ENCODE measurements at regions not wholly inside any gene's neighbourhood (a gene's known extent, or its start where the extent isn't known, plus 50 kb on each side); places are given as distances from the start of the nearest gene placed in this dataset.

DNA sequence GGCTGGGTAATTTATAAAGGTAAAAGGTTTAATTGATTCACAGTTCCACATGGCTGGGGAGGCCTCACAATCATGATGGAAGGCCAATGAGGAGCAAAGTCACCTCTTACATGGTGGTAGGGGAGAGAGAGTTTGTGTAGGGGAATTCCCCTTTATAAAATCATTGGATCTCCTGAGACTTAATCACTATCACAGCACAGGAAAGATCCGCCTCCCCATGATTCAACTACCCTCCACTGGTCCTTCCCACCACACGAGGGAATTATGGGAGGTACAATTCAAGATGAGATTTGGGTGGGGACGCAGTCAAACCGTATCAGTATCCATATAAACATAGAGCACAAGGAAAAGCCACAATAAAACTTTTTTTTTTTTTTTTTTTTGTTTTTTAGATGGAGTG, 172.6 kb upstream of the PIEZO2 start:
- intact Hi-C loops (cut with DNase I) = no loop called here
- TF ChIP-seq, protein P1, sequence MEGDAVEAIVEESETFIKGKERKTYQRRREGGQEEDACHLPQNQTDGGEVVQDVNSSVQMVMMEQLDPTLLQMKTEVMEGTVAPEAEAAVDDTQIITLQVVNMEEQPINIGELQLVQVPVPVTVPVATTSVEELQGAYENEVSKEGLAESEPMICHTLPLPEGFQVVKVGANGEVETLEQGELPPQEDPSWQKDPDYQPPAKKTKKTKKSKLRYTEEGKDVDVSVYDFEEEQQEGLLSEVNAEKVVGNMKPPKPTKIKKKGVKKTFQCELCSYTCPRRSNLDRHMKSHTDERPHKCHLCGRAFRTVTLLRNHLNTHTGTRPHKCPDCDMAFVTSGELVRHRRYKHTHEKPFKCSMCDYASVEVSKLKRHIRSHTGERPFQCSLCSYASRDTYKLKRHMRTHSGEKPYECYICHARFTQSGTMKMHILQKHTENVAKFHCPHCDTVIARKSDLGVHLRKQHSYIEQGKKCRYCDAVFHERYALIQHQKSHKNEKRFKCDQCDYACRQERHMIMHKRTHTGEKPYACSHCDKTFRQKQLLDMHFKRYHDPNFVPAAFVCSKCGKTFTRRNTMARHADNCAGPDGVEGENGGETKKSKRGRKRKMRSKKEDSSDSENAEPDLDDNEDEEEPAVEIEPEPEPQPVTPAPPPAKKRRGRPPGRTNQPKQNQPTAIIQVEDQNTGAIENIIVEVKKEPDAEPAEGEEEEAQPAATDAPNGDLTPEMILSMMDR (IDR thresholded peaks at IDR 0.05) = no peak
- no peak overlapping the region for H3K27ac ChIP-seq
- no peak for ATAC-seq
- no peak overlapping the region for H3K4me3 ChIP-seq
- no peaks in the 10 kb centered on the region for H3K9me3 ChIP-seq
- WGBS, 2 donors = 62 to 77% methylated on average over 4 of the region's 4 CpGs
- peaks cover 0 to 4% (median 0%) of the 10 kb centered on the region in 9 donors for H3K4me1 ChIP-seq
- no peak for DNase-seq
- no peaks in the 10 kb centered on the region for H3K36me3 ChIP-seq
- H3K27me3 ChIP-seq = no peaks in the 10 kb centered on the region

DNA sequence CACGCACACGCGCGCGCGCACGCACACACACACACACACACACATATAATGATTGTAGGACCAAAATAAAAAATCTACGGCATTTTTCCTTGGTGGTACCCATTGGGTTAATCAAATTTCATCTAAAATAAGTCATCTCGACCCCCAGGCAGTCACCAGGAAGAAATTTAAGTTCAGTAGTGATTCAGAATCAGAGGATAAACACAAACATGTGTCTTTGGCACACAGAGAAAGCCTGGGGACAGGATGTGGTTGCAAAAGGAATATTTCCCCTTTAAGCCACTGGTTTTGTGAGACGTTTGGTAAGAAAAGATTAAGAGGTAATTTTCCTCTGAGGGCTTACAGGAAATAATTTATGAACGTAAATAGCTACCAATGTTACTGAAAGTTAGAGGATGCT, 171.6 kb upstream of the PIEZO2 start:
- Histone ChIP-seq H3K4me1 (peaks cover 0 to 4% (median 0%) of the 10 kb centered on the region in 9 donors), H3K4me3 (no peak overlapping the region), H3K27ac (no peak overlapping the region), H3K27me3 (no peaks in the 10 kb centered on the region), H3K36me3 (no peaks in the 10 kb centered on the region), H3K9me3 (no peaks in the 10 kb centered on the region)
- DNase-seq (no peak), ATAC-seq (no peak)
- intact Hi-C loops (cut with DNase I) = no loop called here
- TF ChIP-seq, protein P1 (IDR thresholded peaks at IDR 0.05) = no peak
- WGBS, 2 donors = 64 to 72% methylated on average over 11 of the region's 11 CpGs

DNA sequence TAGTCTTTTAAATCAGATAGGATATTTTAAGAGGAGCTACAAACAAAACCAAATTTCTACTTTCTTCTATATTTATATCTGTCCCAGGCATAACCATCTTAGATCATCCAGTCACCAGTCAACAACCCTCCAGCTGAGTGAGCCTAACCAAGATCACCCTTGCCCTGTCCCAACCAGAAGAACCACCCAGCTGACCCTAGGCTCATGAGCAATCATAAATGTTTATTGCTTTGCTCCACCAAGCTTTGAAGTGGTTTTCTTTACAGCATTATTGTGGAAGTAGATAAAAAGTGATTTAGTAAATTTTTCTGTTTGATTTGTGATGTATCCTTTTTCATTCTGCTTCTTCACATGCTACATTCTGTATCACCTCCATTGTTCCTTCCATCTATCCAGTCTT, 167.2 kb upstream of the PIEZO2 start:
- no peak for ATAC-seq
- Histone ChIP-seq H3K4me3 (no peak overlapping the region), H3K27ac (no peak overlapping the region), H3K9me3 (no peaks in the 10 kb centered on the region), H3K27me3 (no peaks in the 10 kb centered on the region), H3K4me1 (peaks cover 0 to 4% (median 0%) of the 10 kb centered on the region in 9 donors), H3K36me3 (no peaks in the 10 kb centered on the region)
- intact Hi-C loops (cut with DNase I) = loop anchor here in 5 of 10 donors (10.0 kb wide), 3 partner anchors 68 to 238 kb away; no protein-coding TSS in a partner anchor
- DNase-seq = no peak
- TF ChIP-seq, protein P1 (IDR thresholded peaks at IDR 0.05) = no peak

DNA sequence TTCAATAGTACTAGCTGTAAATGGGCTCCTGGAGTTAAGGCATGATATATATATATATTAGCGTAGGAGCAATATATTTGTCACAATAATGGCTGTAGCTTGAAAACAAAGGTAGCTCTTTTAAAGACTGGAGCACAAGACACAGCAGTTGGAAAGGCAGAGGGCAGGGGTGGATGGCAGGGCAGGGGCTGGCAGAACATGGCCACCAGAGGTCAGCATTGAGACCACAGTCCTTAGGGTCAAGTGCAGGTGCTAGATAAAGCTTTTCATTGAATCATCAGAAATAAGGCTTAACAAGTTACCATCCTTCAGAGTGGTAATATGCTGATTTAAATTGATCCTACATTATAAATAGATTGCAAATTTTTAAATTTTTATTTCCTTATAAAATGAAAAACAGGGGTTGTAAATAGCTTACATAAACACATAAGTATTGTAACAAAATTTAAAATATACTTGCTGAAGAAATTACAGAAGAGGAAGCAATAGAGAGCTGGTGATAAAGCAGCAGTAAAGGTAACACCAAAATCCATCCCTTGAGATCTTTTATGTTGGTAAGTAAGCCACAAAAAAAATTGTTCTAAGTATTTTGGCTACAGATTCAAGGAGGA, 161.2 kb upstream of the PIEZO2 start:
- Histone ChIP-seq H3K4me3 (no peak overlapping the region), H3K4me1 (peaks cover 0 to 8% (median 0%) of the 10 kb centered on the region in 9 donors), H3K9me3 (no peaks in the 10 kb centered on the region), H3K27ac (no peak overlapping the region), H3K27me3 (no peaks in the 10 kb centered on the region), H3K36me3 (no peaks in the 10 kb centered on the region)
- DNase-seq (peak; percentile 26 to 31), ATAC-seq (peak in 5 of 8 donors; percentile 47 to 70 (median 61))
- intact Hi-C loops (cut with DNase I) = loop anchor here (2.0 to 10.0 kb wide), 5 partner anchors 74 to 244 kb away; no protein-coding TSS in a partner anchor
- TF ChIP-seq, protein P1 (IDR thresholded peaks at IDR 0.05) = peak in 8 of 9 donors; percentile 31 to 72 (median 66)
- 89 to 90% methylated on average over 1 of the region's 1 CpG for WGBS, 2 donors

Data from heart right ventricle (tissue), 16 donors.